Upper lobe of right lung (tissue), 1 donor: ENCODE measurements at regions not wholly inside any gene's neighbourhood (a gene's known extent, or its start where the extent isn't known, plus 50 kb on each side); places are given as distances from the start of the nearest gene placed in this dataset.

Source experiments
- ATAC-seq: fragments of 200-7000 bp; cut with Tn5 transposase; one replicate; pipeline ENCODE4 v1.9.1; 2020; ENCODE audit warnings: mild to moderate bottlenecking, moderate library complexity
- DNase-seq: peaks from one replicate; pipeline ENCODE4 v3.0.0-alpha.2; 2020
- H3K27ac ChIP-seq: fragments of 200-600 bp; one replicate; pipeline ENCODE4 v1.8.0; 2022
- H3K27me3 ChIP-seq: fragments of 200-600 bp; one replicate; pipeline ENCODE4 v1.8.0; 2022; ENCODE audit warnings: mild to moderate bottlenecking
- H3K36me3 ChIP-seq: fragments of 200-600 bp; one replicate; pipeline ENCODE4 v1.8.0; 2022
- H3K4me1 ChIP-seq: fragments of 200-600 bp; one replicate; pipeline ENCODE4 v1.8.0; 2022
- H3K4me3 ChIP-seq: fragments of 200-600 bp; one replicate; pipeline ENCODE4 v1.8.0; 2022; ENCODE audit warnings: mild to moderate bottlenecking
- H3K9me3 ChIP-seq: fragments of 200-600 bp; one replicate; pipeline ENCODE4 v1.8.0; 2022
- intact Hi-C: fragments of 100-400 bp; cut with DNase I; formaldehyde crosslinking; loops from one replicate; pipeline ENCODE4 v1.11.0; 2022
- TF ChIP-seq, protein P1 (sequence below): fragments of 200-600 bp; IDR thresholded peaks from one replicate; pipeline ENCODE4 v1.8.0; 2022; ENCODE audit warnings: antibody characterized with exemption
- donor health status: DM: no; HTN: yes; CAD: no; lungs with severe emphysema.

DNA sequence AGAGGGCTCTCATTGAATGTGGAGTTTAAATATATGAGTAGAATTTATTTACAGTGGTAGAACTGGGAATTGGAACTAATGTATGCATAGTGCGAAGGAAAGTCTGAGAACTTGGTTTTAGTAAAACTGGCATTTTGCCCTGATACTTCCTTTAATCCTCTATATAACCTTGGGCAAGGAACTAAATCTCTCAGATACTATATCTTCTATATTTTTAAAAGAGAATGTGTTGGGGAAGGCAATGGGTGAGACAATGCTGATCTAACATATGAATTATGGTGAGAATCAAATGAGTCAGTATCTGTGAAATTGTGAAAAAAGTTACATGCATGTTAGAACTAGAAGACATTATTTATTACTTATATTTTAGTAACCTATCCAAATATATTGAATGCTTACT lies 2109.4 kb upstream of the PIK3C3 start:
- intact Hi-C loops: no loop called here
- no peaks in the 10 kb centered on the region for H3K9me3 ChIP-seq

DNA sequence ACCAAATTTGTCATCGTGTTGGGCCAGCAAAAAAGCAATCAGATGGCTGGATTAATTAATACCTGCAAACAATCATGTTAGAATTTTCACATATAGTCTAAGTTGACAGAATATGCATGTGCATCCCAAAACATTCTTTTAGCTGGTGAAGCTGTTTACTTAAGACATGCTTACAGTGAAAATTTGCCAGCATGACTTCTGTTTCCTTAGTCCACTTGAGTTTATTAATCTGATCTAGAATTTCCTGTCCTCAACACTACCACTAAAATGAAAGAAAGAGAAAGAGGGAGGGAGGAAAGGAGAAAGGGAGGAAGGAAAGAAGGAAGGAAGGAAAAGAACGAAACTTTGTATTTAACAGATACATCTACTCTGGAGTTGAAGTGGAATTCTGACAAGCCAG lies 2109.9 kb upstream of the PIK3C3 start:
- TF ChIP-seq, protein P1, sequence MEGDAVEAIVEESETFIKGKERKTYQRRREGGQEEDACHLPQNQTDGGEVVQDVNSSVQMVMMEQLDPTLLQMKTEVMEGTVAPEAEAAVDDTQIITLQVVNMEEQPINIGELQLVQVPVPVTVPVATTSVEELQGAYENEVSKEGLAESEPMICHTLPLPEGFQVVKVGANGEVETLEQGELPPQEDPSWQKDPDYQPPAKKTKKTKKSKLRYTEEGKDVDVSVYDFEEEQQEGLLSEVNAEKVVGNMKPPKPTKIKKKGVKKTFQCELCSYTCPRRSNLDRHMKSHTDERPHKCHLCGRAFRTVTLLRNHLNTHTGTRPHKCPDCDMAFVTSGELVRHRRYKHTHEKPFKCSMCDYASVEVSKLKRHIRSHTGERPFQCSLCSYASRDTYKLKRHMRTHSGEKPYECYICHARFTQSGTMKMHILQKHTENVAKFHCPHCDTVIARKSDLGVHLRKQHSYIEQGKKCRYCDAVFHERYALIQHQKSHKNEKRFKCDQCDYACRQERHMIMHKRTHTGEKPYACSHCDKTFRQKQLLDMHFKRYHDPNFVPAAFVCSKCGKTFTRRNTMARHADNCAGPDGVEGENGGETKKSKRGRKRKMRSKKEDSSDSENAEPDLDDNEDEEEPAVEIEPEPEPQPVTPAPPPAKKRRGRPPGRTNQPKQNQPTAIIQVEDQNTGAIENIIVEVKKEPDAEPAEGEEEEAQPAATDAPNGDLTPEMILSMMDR: no peak
- intact Hi-C loops: no loop called here
- H3K27me3 ChIP-seq: peaks cover 3% of the 10 kb centered on the region
- H3K9me3 ChIP-seq: no peaks in the 10 kb centered on the region
- no peak overlapping the region for H3K4me3 ChIP-seq
- ATAC-seq (no peak), DNase-seq (no peak)
- H3K4me1 ChIP-seq: peaks cover 6% of the 10 kb centered on the region
- H3K27ac ChIP-seq: no peak overlapping the region
- no peaks in the 10 kb centered on the region for H3K36me3 ChIP-seq

More for the DNA sequence above, 2109.4 kb upstream of the PIK3C3 start:
- TF ChIP-seq, protein P1: no peak
- H3K27ac ChIP-seq: no peak overlapping the region
- H3K27me3 ChIP-seq: peaks cover 3% of the 10 kb centered on the region
- no peak overlapping the region for H3K4me3 ChIP-seq
- H3K4me1 ChIP-seq: peaks cover 6% of the 10 kb centered on the region
- ATAC-seq (no peak), DNase-seq (no peak)
- no peaks in the 10 kb centered on the region for H3K36me3 ChIP-seq

- no peak overlapping the region for H3K27ac ChIP-seq
- peaks cover 3% of the 10 kb centered on the region for H3K27me3 ChIP-seq
- H3K36me3 ChIP-seq: no peaks in the 10 kb centered on the region
- peaks cover 6% of the 10 kb centered on the region for H3K4me1 ChIP-seq
- no peak for DNase-seq
- TF ChIP-seq, protein P1: no peak
- intact Hi-C loops: no loop called here
- H3K4me3 ChIP-seq: no peak overlapping the region
- no peak for ATAC-seq
- no peaks in the 10 kb centered on the region for H3K9me3 ChIP-seq
Observed at GRCh38 chr18:39843546-39843945, 2111.5 kb upstream of the PIK3C3 start.

- Histone ChIP-seq H3K4me3 (no peak overlapping the region), H3K27ac (no peak overlapping the region), H3K27me3 (peaks cover 3% of the 10 kb centered on the region), H3K4me1 (peaks cover 6% of the 10 kb centered on the region), H3K9me3 (no peaks in the 10 kb centered on the region), H3K36me3 (no peaks in the 10 kb centered on the region)
- intact Hi-C loops: no loop called here
- ATAC-seq: no peak
- TF ChIP-seq, protein P1: no peak
- no peak for DNase-seq
Observed at GRCh38 chr18:39842366-39842914, 2112.6 kb upstream of the PIK3C3 start.

GRCh38 chr18:39841482-39842365 lies 2113.3 kb upstream of the PIK3C3 start:
- H3K27ac ChIP-seq: no peak overlapping the region
- intact Hi-C loops: no loop called here
- ATAC-seq (peak; percentile 85), DNase-seq (peak; percentile 68)
- peak overlapping the region; percentile 28 for H3K4me3 ChIP-seq
- peaks cover 3% of the 10 kb centered on the region for H3K27me3 ChIP-seq
- H3K36me3 ChIP-seq: no peaks in the 10 kb centered on the region
- TF ChIP-seq, protein P1: peak; percentile 36
- H3K4me1 ChIP-seq: peaks cover 6% of the 10 kb centered on the region
- no peaks in the 10 kb centered on the region for H3K9me3 ChIP-seq
